MM.1S (cell line): ENCODE measurements at regions not wholly inside any gene's neighbourhood (a gene's known extent, or its start where the extent isn't known, plus 50 kb on each side); places are given as distances from the start of the nearest gene placed in this dataset.
"Not testable (repeated sequence)": the region's sequence is repeated elsewhere in the genome, so short reads cannot be mapped to it uniquely, and the experiment has no call there.

Experiments used
- CTCF ChIP-seq: fragments of 300-600 bp; sonication (generic); IDR thresholded peaks from 2 replicates; pipeline ENCODE4 v1.5.1; 2016; ENCODE audit warnings: antibody characterized with exemption, low read length, mixed read lengths
- EZH2phosphoT487 ChIP-seq: fragments of 300-600 bp; sonication (generic); IDR thresholded peaks from 2 replicates; pipeline ENCODE4 v1.6.1; 2018; ENCODE audit warnings: antibody characterized with exemption, low read length

GRCh38 chr15:34488973-34489959 is 51.7 kb upstream of the GOLGA8A start:
- TF ChIP-seq CTCF, EZH2phosphoT487: not testable (repeated sequence)
